AG09309 (cell line): ENCODE measurements at regions not wholly inside any gene's neighbourhood (a gene's known extent, or its start where the extent isn't known, plus 50 kb on each side); places are given as distances from the start of the nearest gene placed in this dataset.
A peak's percentile ranks its signal among the peaks of the same experiment; 100 is the strongest.

Experiments
- DNase-seq: peaks from one replicate; pipeline ENCODE4 v3.0.0-alpha.2; 2010; ENCODE audit warnings: low read depth
- H3K4me3 ChIP-seq: 2 replicates; pipeline ENCODE4 v1.5.1; 2011; ENCODE audit warnings: mild to moderate bottlenecking, low read depth, low read length, moderate library complexity; ENCODE audit not compliant: control insufficient read depth
- TF ChIP-seq, protein P1 (sequence below): IDR thresholded peaks from 2 replicates; pipeline ENCODE4 v1.5.1; 2011; ENCODE audit warnings: mild to moderate bottlenecking, low read depth, low read length, inconsistent platforms; ENCODE audit not compliant: insufficient read depth, control insufficient read depth; ENCODE audit errors: missing control alignments

DNA sequence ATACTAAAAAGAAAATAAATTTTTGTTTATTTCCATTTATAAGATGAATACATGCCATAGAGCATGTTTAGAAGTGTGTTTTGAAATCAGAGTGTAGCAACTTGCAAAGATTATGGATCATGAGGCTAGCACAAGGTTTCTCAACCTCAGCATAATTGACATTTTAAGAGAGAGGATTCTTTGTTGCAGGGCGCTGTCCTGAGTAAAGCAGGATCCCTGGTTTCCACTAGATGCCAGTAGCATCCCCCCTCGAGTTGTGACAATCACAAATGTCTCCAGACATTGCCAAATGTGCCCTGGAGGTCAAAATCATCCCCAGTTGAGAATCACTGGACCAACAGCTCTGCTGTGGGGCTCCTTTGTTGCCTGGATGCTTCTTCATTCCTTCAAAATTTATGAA lies 128.5 kb upstream of the RBMS3 start:
- no peak overlapping the region for H3K4me3 ChIP-seq
- DNase-seq = no peak
- TF ChIP-seq, protein P1, sequence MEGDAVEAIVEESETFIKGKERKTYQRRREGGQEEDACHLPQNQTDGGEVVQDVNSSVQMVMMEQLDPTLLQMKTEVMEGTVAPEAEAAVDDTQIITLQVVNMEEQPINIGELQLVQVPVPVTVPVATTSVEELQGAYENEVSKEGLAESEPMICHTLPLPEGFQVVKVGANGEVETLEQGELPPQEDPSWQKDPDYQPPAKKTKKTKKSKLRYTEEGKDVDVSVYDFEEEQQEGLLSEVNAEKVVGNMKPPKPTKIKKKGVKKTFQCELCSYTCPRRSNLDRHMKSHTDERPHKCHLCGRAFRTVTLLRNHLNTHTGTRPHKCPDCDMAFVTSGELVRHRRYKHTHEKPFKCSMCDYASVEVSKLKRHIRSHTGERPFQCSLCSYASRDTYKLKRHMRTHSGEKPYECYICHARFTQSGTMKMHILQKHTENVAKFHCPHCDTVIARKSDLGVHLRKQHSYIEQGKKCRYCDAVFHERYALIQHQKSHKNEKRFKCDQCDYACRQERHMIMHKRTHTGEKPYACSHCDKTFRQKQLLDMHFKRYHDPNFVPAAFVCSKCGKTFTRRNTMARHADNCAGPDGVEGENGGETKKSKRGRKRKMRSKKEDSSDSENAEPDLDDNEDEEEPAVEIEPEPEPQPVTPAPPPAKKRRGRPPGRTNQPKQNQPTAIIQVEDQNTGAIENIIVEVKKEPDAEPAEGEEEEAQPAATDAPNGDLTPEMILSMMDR = no peak

DNA sequence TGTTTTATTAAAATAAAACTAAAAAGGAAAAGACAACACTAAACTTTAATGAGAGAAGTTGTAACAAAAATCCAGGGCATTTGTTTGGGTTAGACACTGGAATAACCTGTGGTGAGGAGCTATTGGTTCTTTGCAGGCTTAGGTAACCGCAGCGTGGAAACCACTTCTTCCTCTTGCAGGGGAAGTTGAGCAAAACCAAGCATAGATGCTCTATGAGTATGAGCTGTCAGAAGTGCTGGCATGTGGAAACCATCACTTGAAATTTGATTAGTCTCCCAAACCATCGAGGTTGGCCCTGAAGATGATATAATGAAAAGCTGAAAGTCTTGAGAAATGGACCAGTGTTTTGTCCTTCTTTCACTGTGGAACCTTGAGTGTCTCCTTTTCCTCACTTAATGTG lies 127.1 kb upstream of the RBMS3 start:
- H3K4me3 ChIP-seq = no peak overlapping the region
- TF ChIP-seq, protein P1 = no peak
- DNase-seq = peak; percentile 11

GRCh38 chr3:29156086-29156715 lies 124.7 kb upstream of the RBMS3 start:
- TF ChIP-seq, protein P1 = no peak
- DNase-seq = no peak
- no peak overlapping the region for H3K4me3 ChIP-seq

DNA sequence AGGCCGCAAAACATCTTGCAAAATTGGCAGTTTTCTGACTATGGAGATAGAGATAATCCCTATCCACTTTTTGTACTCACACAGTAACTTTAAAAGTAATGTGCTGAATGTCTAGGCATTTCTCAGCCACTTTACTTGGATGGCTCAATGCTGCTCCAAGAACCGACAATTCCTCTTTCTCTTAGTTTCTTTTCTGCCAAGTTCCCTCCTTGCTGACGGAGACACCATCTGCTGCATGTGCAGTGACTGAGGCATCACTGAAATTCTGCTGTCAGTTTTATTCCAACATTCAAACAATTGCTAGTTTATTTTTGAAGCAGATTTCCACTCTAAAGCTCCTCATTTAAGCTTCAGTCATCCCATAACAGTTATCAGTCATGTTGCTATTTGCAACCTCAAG lies 116.0 kb upstream of the RBMS3 start:
- TF ChIP-seq, protein P1 = no peak
- DNase-seq = no peak
- H3K4me3 ChIP-seq = no peak overlapping the region

- H3K4me3 ChIP-seq = no peak overlapping the region
- DNase-seq = no peak
- TF ChIP-seq, protein P1 = no peak
These were observed 113.7 kb upstream of the RBMS3 start for GRCh38 chr3:29167180-29167579.

- TF ChIP-seq, protein P1 = no peak
- no peak for DNase-seq
- no peak overlapping the region for H3K4me3 ChIP-seq
These were observed 112.8 kb upstream of the RBMS3 start for GRCh38 chr3:29168081-29168480.
